ENCODE measurements at regions not wholly inside any gene's neighbourhood (a gene's known extent, or its start where the extent isn't known, plus 50 kb on each side); places are given as distances from the start of the nearest gene placed in this dataset.

DNA sequence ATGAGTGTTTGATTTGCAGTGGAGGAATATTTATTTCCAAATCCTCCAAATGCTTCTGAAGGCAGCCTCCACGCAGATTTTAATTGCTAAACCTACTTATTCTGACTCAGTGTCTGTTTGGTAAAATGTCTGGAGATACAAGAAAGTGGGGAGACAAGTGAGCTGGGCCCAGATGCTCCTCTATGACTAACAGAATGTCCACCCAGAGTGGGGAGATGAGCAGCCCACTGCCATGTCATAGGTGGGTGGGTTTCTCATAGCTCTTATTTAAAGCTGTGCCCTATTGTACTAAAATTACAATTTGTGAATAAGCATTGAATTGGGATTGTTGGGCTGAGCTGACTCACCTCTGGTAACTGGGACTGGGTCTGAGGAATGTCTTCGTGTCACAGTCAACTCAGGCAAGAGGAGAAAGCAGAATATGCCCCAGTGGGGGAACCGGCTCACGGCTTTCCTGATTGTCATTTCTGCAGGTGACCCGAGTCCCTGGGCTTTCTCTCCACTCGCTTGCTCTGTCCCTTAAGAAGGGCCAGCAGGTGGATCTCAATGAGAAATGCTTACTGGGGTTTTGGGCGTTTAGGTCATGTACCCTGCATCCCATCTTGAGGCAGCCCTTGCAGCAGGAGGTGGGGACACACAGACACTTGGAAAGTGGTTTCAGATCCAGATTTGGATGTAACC, 116.3 kb upstream of the SPRED2 start:
- no peaks in the 10 kb centered on the region for H3K4me1 ChIP-seq (ENCODE audit: insufficient read depth)
- WGBS (ENCODE audit: low lambda C conversion rate, missing lambda C conversion rate) = 89% methylated on average over 7 of the region's 7 CpGs
- no peak overlapping the region for H3K4me3 ChIP-seq
- H3K4me2 ChIP-seq = no peak overlapping the region
- H3K79me2 ChIP-seq = no peaks in the 10 kb centered on the region
- no peaks in the 10 kb centered on the region for H3K27me3 ChIP-seq
- no peaks in the 10 kb centered on the region for H3K9me2 ChIP-seq (replicated peaks; ENCODE audit: insufficient read depth)
- no peaks in the 10 kb centered on the region for H3K36me3 ChIP-seq (replicated peaks; ENCODE audit: insufficient read depth, low read depth)
- no peaks in the 10 kb centered on the region for H4K20me1 ChIP-seq (ENCODE audit: insufficient read depth, poor library complexity, severe bottlenecking)
- H2AFZ ChIP-seq = no peak overlapping the region
- TF ChIP-seq CTCF (IDR thresholded peaks at IDR 0.05; ENCODE audit: poor library complexity) (no peak), EZH2 (IDR thresholded peaks at IDR 0.05; ENCODE audit: borderline replicate concordance) (no peak), EZH2phosphoT487 (IDR thresholded peaks at IDR 0.05; ENCODE audit: low read depth, severe bottlenecking, unreplicated experiment) (no peak)
- no peak for DNase-seq (ENCODE audit: low spot score)
- no peak overlapping the region for H3K27ac ChIP-seq
- H3K9me3 ChIP-seq (ENCODE audit: low read depth) = no peaks in the 10 kb centered on the region

DNA sequence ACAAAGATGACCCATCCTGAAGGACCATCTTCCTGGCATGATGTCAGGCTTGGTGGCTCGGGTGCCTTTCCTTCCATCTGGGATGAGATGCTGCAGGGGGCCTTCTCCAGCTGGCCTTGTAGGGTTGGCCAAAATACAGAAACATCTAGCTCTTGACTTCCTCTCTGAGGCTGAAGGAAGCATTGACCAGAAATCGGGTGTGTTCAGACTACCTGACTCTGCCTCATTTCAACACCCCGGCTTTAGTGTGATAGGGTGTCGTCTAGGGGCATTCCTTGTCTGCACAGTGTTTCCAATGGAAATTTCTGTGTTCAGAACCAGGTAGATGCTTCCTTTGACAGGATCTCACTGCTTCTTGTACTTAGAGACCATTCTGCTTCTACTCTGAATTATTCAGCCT, 115.7 kb upstream of the SPRED2 start:
- Histone ChIP-seq H3K9me2 (replicated peaks; ENCODE audit: insufficient read depth) (no peaks in the 10 kb centered on the region), H3K4me2 (no peak overlapping the region), H2AFZ (no peak overlapping the region), H3K9me3 (ENCODE audit: low read depth) (no peaks in the 10 kb centered on the region), H3K27me3 (no peaks in the 10 kb centered on the region), H3K27ac (no peak overlapping the region), H3K4me1 (ENCODE audit: insufficient read depth) (no peaks in the 10 kb centered on the region), H3K36me3 (replicated peaks; ENCODE audit: insufficient read depth, low read depth) (no peaks in the 10 kb centered on the region), H3K4me3 (no peak overlapping the region), H3K79me2 (no peaks in the 10 kb centered on the region), H4K20me1 (ENCODE audit: insufficient read depth, poor library complexity, severe bottlenecking) (no peaks in the 10 kb centered on the region)
- no peak for TF ChIP-seq EZH2 (IDR thresholded peaks at IDR 0.05; ENCODE audit: borderline replicate concordance)
- no peak for TF ChIP-seq EZH2phosphoT487 (IDR thresholded peaks at IDR 0.05; ENCODE audit: low read depth, severe bottlenecking, unreplicated experiment)
- no peak for TF ChIP-seq CTCF (IDR thresholded peaks at IDR 0.05; ENCODE audit: poor library complexity)
- WGBS (ENCODE audit: low lambda C conversion rate, missing lambda C conversion rate) = 86% methylated on average over 4 of the region's 4 CpGs
- DNase-seq (ENCODE audit: low spot score) = no peak

- no peaks in the 10 kb centered on the region for H3K79me2 ChIP-seq
- no peak overlapping the region for H2AFZ ChIP-seq
- peak overlapping the region; percentile 15 for H3K27ac ChIP-seq
- no peak for TF ChIP-seq CTCF (IDR thresholded peaks at IDR 0.05; ENCODE audit: poor library complexity)
- TF ChIP-seq EZH2 (IDR thresholded peaks at IDR 0.05; ENCODE audit: borderline replicate concordance) = no peak
- TF ChIP-seq EZH2phosphoT487 (IDR thresholded peaks at IDR 0.05; ENCODE audit: low read depth, severe bottlenecking, unreplicated experiment) = no peak
- no peaks in the 10 kb centered on the region for H3K27me3 ChIP-seq
- peak; percentile 27 for DNase-seq (ENCODE audit: low spot score)
- no peaks in the 10 kb centered on the region for H4K20me1 ChIP-seq (ENCODE audit: insufficient read depth, poor library complexity, severe bottlenecking)
- no peaks in the 10 kb centered on the region for H3K4me1 ChIP-seq (ENCODE audit: insufficient read depth)
- H3K36me3 ChIP-seq (replicated peaks; ENCODE audit: insufficient read depth, low read depth) = no peaks in the 10 kb centered on the region
- 89% methylated on average over 4 of the region's 4 CpGs for WGBS (ENCODE audit: low lambda C conversion rate, missing lambda C conversion rate)
- no peak overlapping the region for H3K4me2 ChIP-seq
- no peaks in the 10 kb centered on the region for H3K9me3 ChIP-seq (ENCODE audit: low read depth)
- H3K9me2 ChIP-seq (replicated peaks; ENCODE audit: insufficient read depth) = no peaks in the 10 kb centered on the region
- H3K4me3 ChIP-seq = no peak overlapping the region
Observed at GRCh38 chr2:65545837-65546805, 113.7 kb upstream of the SPRED2 start.
